Activated T-helper 1 cell treated with Interleukin-2 at 50 U/mL for 16 hours (primary cell): ENCODE measurements at regions not wholly inside any gene's neighbourhood (a gene's known extent, or its start where the extent isn't known, plus 50 kb on each side); places are given as distances from the start of the nearest gene placed in this dataset.
"Not testable (repeated sequence)": the region's sequence is repeated elsewhere in the genome, so short reads cannot be mapped to it uniquely, and the experiment has no call there.

Experiments
- DNase-seq: peaks from one replicate; pipeline ENCODE4 v3.0.0-alpha.2; 2020; ENCODE audit warnings: low read depth

DNA sequence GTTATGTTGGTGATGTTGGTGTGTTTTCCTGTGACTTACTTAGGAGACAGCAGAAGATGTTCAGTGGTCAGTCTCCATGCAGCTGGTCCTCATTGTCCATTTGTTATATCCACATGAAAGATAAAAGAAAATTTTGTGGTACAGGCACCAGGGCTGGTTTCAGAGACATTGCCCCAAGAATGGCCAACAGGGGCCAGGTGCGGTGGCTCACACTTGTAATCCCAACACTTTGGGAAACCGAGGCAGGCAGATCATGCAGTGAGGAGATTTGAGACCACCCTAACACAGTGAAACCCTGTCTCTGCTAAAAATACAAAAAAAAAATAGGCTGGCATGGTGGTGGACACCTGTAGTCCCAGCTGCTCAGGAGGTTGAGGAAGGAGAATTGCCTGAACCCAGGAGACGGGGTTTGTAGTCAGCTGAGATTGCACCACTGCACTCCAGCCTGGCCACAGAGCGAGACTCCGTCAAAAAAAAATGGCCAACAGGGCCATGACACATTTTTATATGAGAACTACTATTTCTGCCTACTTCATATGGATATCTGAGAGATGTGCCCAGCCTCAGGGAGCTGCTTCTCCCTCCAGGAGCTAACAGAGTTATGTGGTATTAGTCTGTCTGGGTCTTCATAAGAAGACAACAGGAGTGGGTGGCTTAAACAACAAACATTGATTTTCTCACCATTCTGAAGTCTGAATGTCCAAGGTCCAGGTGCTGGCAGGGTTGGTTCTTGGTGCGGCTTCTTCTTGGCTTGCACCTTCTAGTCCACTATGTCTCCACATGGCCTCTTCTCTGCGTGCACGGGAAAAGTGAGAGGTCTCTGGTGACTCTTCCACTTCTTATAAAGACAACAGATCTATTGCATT is 821.7 kb downstream of the TMEM121 start:
- no peak for DNase-seq

DNA sequence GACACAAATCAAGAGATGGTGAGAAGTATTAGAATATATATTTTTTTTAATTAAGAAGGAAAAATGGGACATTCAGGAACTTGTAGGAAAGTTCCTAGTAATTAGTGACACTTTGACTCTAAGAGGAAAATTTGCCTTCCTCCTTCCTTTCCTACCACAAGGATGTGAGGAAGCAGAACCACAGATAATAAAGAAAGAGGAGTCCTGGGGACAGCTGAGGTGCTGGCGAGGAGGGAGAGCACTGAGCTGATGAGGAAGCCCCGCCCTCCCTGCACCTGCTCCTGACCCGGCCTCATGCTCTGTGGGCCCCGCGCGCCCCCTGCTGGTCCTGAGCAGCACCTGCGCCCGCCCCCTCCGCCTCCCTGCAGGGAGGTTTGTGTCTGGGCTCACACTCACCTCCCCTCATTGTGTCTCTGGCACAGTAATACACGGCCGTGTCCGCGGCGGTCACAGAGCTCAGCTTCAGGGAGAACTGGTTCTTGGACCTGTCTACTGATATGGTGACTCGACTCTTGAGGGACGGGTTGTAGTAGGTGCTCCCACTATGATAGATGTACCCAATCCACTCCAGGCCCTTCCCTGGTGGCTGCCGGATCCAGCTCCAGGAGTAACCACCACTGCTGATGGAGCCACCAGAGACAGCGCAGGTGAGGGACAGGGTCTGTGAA is 822.6 kb downstream of the TMEM121 start:
- DNase-seq = peak; percentile 79

DNA sequence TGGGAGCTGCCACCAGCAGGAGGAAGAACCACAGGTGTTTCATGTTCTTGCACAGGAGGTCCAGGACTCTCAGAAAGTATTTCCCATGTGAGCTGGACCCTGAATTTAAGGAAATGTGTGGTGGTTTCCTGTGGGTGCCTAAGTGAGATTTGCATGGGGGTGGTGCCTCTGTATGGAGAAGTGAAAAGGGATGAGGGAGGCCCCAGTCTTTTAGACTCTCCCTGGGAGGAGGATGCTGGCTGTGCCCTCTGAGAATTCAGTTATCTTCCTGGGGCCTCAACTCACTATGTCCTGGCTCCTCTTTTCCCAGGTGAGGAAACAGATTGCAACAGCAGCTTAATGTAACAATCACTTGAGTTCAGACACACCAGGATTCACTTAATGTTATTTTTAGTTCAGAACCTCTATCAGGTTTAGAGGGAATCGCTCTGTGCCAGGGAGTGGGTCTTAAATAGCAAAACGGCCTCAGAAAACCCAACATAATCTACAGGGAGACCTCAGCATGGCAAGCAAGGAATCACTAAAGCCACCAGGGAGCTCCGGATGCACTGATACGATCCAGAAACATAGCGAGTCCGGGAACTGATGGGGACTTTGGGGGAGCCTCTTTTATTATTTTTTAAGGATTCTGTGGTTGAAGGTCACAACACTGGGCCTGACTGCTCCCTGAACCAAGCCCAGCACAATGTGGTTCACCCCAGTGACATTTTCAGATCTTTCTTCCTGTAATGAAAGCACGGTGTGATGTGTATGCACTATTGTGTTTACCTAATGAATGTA is 823.5 kb downstream of the TMEM121 start:
- not testable (repeated sequence) for DNase-seq

GRCh38 chr14:106355007-106355791 is 828.8 kb downstream of the TMEM121 start:
- not testable (repeated sequence) for DNase-seq

GRCh38 chr14:106355881-106356642 is 829.7 kb downstream of the TMEM121 start:
- DNase-seq = not testable (repeated sequence)

GRCh38 chr14:106356643-106356930 is 830.2 kb downstream of the TMEM121 start:
- DNase-seq = not testable (repeated sequence)

DNA sequence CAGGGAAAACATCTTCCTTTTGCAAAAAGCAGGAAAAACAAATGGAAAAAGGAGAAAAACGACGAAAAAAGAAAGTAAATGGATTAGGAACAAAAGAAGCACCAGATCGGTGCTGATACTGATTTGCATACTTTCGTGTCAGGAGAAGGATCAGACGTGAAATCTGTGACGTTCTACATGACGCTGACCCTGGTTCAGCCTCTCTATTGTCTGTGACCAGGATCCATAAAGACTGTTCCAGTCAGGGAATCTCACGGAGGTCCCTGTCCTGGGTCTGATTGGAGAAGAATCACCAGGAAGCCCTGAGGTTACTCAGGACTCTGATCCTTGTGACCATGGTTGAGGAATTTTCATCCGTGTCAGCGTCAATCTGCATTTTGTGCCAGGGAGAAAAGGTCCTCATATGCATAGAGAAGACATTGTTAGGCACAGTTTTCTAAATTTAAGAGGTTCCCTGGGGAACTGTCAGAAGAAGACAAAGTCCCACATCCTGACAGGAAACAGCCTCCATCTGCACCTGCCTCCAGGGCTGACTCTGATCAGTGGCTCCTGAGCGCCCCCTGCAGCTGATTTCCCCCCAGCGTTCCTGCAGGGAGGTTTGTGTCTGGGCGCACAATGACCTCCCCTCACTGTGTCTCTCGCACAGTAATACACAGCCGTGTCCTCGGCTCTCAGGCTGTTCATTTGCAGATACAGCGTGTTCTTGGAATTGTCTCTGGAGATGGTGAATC is 832.9 kb downstream of the TMEM121 start:
- DNase-seq = peak; percentile 9

GRCh38 chr14:106365371-106365770 is 839.0 kb downstream of the TMEM121 start:
- not testable (repeated sequence) for DNase-seq

DNA sequence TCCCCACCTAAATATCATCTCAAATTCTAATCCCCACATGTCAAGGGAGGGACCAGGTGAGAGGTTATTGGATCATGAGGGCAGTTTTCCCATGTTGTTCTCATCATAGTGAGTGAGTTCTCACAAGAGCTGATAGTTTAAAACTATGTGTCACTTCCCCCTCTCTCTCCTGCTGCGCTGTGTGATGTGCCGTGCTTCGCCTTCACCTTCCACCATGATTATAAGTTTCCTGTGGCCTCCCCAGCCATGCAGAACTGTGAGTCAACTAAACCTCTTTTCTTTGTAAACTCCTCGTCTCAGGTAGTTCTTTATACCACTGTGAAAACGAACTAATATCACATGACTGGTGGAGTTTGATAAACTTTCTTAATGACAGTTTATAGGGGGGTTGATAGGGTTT is 839.5 kb downstream of the TMEM121 start:
- DNase-seq = not testable (repeated sequence)

- DNase-seq = not testable (repeated sequence)
These were observed 840.6 kb downstream of the TMEM121 start for GRCh38 chr14:106366971-106367370.

GRCh38 chr14:106369456-106369855 is 843.1 kb downstream of the TMEM121 start:
- DNase-seq = not testable (repeated sequence)

- DNase-seq = peak; percentile 62
These were observed 846.7 kb downstream of the TMEM121 start for GRCh38 chr14:106372870-106373652.

GRCh38 chr14:106373653-106374110 is 847.3 kb downstream of the TMEM121 start:
- not testable (repeated sequence) for DNase-seq

- no peak for DNase-seq
These were observed 851.0 kb downstream of the TMEM121 start for GRCh38 chr14:106377432-106377831.

GRCh38 chr14:106378191-106378590 is 851.8 kb downstream of the TMEM121 start:
- no peak for DNase-seq

DNA sequence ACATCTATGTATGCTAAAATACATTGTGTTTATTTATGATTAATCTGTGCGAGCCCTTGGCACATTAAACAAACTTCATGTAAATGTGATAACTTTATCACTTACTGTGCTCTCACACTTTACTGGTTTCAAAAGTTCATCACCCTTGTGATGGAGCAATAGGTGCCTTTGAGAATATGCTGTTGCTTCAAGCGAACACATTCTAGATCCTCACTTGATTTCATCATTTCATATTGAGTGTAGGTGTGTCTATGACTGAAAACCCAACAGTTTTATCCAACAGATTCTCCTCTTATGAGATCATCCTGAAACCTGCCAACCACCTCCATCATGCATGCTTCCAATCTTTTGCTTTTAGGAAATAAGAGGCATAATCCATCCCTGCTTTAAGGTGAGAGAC is 854.4 kb downstream of the TMEM121 start:
- DNase-seq = no peak

DNA sequence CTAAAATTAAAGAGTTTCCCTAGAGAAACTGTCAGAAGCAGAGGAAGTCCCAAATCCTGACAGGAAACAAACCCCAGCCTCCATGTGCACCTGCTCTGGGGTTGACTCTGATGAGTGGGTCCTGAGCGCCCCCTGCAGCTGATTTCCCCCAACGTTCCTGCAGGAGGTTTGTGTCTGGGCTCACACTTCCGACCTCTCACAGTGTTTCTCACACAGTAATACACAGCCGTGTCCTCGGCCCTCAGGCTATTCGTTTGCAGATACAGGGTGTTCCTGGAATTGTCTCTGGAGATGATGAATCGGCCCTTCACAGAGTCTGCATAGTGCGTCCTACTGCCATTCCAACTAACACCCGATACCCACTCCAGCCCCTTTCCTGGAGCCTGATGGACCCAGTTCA is 862.8 kb downstream of the TMEM121 start:
- not testable (repeated sequence) for DNase-seq

- no peak for DNase-seq
These were observed 864.0 kb downstream of the TMEM121 start for GRCh38 chr14:106390401-106390800.

DNA sequence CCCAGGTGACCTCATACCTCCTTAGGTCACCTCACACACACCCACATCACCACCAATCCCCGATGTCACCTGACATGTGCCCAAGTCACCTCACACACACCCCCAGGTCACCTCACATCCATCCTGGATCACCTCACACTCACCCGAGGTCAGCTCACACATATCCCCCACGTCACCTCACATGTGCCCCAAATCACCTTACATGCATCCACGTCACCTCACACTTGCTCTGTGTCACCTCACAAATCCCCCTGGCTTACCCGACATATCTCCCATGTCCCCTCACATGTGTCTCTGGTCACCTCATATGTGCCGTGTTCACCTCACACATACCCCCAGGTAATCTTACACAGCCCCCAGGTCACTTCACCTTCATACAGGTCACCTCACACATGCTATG is 864.6 kb downstream of the TMEM121 start:
- no peak for DNase-seq
